Activated CD4-positive, alpha-beta T cell treated with anti-CD3 and anti-CD28 coated beads, Interleukin-2, amount 10 ng/mL, durations not matched to agents 7 days and 5 days (primary cell): ENCODE measurements at regions not wholly inside any gene's neighbourhood (a gene's known extent, or its start where the extent isn't known, plus 50 kb on each side); places are given as distances from the start of the nearest gene placed in this dataset. TPM values are rescaled to one million over a fixed set of nuclear protein-coding genes. Genes with fewer than 3 reads are reported as not detected.

ENCODE experiments used
- microRNA-seq: library from miRNA; unstranded; fragments of <30 nt; microRNA quantifications from one replicate; pipeline ENCODE4 v1.2.0, GENCODE V29; 2021; ENCODE audit warnings: borderline microRNAs expressed, borderline replicate concordance

Small RNA genes lying in the stretch of these regions (microRNA-seq; reads per million reads assigned to microRNA genes)
- gene MIR802 = not detected
